Astrocyte (in vitro differentiated cells and primary cell): ENCODE measurements at regions not wholly inside any gene's neighbourhood (a gene's known extent, or its start where the extent isn't known, plus 50 kb on each side); places are given as distances from the start of the nearest gene placed in this dataset.

Experiments
- DNase-seq: peaks from one replicate; pipeline ENCODE4 v3.0.0-alpha.2; 2010; ENCODE audit warnings: low read depth
- FAIRE-seq: peaks from 2 replicates; lab custom pipeline; 2011; peaks lifted over from hg19 to GRCh38; lab: Jason Lieb, UNC
- H2AFZ ChIP-seq: 2 replicates; pipeline ENCODE4 v1.6.0; 2012; ENCODE audit warnings: low read depth, low read length, inconsistent platforms
- H3K27ac ChIP-seq: 2 replicates; pipeline ENCODE4 v1.5.1; 2011; ENCODE audit warnings: low read depth, low read length, inconsistent platforms
- H3K27me3 ChIP-seq: 2 replicates; pipeline ENCODE4 v1.6.0; 2011; ENCODE audit warnings: low read length, inconsistent platforms; ENCODE audit not compliant: insufficient read depth
- H3K36me3 ChIP-seq: 2 replicates; pipeline ENCODE4 v1.5.1; 2011; ENCODE audit warnings: low read length, inconsistent platforms; ENCODE audit not compliant: insufficient read depth
- H3K4me1 ChIP-seq: 2 replicates; pipeline ENCODE4 v1.5.1; 2011; ENCODE audit warnings: low read length, inconsistent platforms; ENCODE audit not compliant: insufficient read depth
- H3K4me2 ChIP-seq: 2 replicates; pipeline ENCODE4 v1.6.0; 2012; ENCODE audit warnings: low read length, inconsistent platforms
- H3K4me3 ChIP-seq: 2 replicates; pipeline ENCODE4 v1.5.1; 2011; ENCODE audit warnings: low read depth, mild to moderate bottlenecking, low read length, inconsistent platforms; ENCODE audit not compliant: insufficient read depth
- H3K79me2 ChIP-seq: 2 replicates; pipeline ENCODE4 v1.6.0; 2012; ENCODE audit warnings: mild to moderate bottlenecking, low read length, inconsistent platforms; ENCODE audit not compliant: insufficient read depth
- H3K9ac ChIP-seq: 2 replicates; pipeline ENCODE4 v1.6.0; 2012; ENCODE audit warnings: mild to moderate bottlenecking, low read length, inconsistent platforms
- H3K9me3 ChIP-seq: 2 replicates; pipeline ENCODE4 v1.5.1; 2012; ENCODE audit warnings: low read depth, mild to moderate bottlenecking, low read length, inconsistent platforms; ENCODE audit not compliant: insufficient read depth
- H4K20me1 ChIP-seq: 2 replicates; pipeline ENCODE4 v1.6.0; 2012; ENCODE audit warnings: low read length, inconsistent platforms; ENCODE audit not compliant: insufficient read depth
- H3K27ac Mint-ChIP-seq: one replicate; pipeline ENCODE4 v1.8.0; 2021; ENCODE audit warnings: mild to moderate bottlenecking, mixed read lengths; ENCODE audit not compliant: unreplicated experiment
- H3K27me3 Mint-ChIP-seq: one replicate; pipeline ENCODE4 v1.8.0; 2021; ENCODE audit warnings: low read depth, mixed read lengths; ENCODE audit not compliant: unreplicated experiment
- H3K36me3 Mint-ChIP-seq: one replicate; pipeline ENCODE4 v1.8.0; 2021; ENCODE audit warnings: low read depth, mixed read lengths; ENCODE audit not compliant: unreplicated experiment
- H3K4me1 Mint-ChIP-seq: one replicate; pipeline ENCODE4 v1.8.0; 2021; ENCODE audit warnings: low read depth, mixed read lengths; ENCODE audit not compliant: unreplicated experiment
- H3K4me3 Mint-ChIP-seq: one replicate; pipeline ENCODE4 v1.8.0; 2021; ENCODE audit warnings: mild to moderate bottlenecking, moderate library complexity, mixed read lengths; ENCODE audit not compliant: unreplicated experiment
- H3K9me3 Mint-ChIP-seq: one replicate; pipeline ENCODE4 v1.8.0; 2021; ENCODE audit warnings: mild to moderate bottlenecking, mixed read lengths; ENCODE audit not compliant: unreplicated experiment
- CTCF ChIP-seq: IDR thresholded peaks from 2 replicates; pipeline ENCODE4 v1.5.1; 2011; ENCODE audit warnings: low read depth, mild to moderate bottlenecking, inconsistent platforms, low read length, moderate library complexity; ENCODE audit not compliant: insufficient read depth
- EZH2 ChIP-seq: IDR thresholded peaks from 2 replicates; pipeline ENCODE4 v1.6.1; 2012; ENCODE audit warnings: mild to moderate bottlenecking, low read length, inconsistent platforms; ENCODE audit not compliant: insufficient read depth

DNA sequence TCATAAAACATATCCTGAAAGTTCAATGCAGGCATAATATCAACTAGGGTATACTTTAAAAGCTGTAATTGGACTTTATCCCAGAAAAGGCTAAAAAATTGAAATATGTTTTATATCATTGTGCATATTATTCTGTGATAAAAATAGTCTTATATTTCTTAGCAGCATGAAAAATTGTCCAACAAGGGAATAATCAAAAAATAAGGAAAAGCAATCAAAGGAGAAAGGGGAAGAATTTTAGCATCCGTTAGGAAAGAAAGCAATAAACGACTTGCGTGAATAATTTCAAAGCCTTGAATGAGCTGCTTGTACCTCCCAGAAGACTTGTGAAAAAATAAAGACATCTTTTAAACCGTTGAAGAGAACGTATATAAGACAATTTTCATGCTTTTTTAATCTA lies 1369.8 kb upstream of the GBE1 start:
- Mint-ChIP-seq H3K27ac (no peak overlapping the region), H3K9me3 (no peaks in the 10 kb centered on the region), H3K4me1 (no peaks in the 10 kb centered on the region), H3K27me3 (no peaks in the 10 kb centered on the region), H3K36me3 (no peaks in the 10 kb centered on the region), H3K4me3 (no peak overlapping the region)
- Histone ChIP-seq H2AFZ (no peak overlapping the region), H3K36me3 (no peaks in the 10 kb centered on the region), H4K20me1 (no peaks in the 10 kb centered on the region), H3K4me1 (no peaks in the 10 kb centered on the region), H3K79me2 (no peaks in the 10 kb centered on the region), H3K27ac (no peak overlapping the region), H3K27me3 (no peaks in the 10 kb centered on the region), H3K9me3 (no peaks in the 10 kb centered on the region), H3K4me3 (no peak overlapping the region), H3K9ac (no peak overlapping the region), H3K4me2 (no peak overlapping the region)
- no peak for TF ChIP-seq EZH2
- no peak for TF ChIP-seq CTCF
- DNase-seq, result no peak
- FAIRE-seq, result no peak

DNA sequence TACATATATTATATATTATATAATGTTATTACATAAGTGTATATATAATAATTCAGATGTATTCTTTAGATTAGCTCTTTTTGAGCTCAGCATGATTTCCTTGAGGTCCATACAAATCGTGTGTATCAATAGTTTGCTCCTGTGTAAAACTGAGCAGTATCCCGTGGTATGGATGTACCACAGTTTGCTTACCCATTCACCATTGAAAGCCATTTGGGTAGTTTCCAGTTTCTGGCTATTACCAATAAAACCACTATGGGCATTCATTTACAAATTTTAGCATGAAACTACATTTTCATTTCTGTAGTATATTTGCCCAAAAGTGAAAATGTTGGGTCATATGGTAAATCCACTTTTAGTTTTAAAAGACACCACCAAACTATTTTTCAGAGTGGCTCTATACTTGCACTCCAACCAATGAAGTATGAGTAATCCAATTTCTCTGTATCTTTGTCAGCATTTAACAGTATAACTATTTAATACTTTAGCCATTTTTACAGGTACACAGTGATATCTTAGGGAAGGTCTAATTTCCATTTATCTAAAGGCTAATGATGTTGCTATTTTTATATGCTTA lies 1361.4 kb upstream of the GBE1 start:
- TF ChIP-seq CTCF, result no peak
- TF ChIP-seq EZH2, result no peak

DNA sequence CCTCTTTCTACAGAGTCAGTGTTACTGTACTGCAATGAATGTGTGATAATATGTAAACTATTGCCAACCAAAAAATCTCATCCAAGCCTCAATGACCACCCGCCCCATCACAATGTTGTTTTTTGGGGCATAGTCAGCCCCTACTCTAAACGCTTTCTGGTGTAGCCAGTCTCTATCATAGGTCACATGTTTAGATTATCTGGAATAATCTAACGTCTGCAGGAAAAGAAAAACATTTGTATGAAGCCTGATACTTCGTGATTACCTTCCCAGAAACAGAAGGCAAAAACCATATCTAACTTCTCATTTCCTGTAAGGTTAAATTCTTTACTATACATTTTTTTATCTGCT lies 1331.8 kb upstream of the GBE1 start:
- H3K9ac ChIP-seq, result no peak overlapping the region
- no peak overlapping the region for H3K4me3 ChIP-seq
- no peaks in the 10 kb centered on the region for H4K20me1 ChIP-seq
- no peaks in the 10 kb centered on the region for H3K9me3 ChIP-seq
- Mint-ChIP-seq H3K4me3 (no peak overlapping the region), H3K9me3 (no peaks in the 10 kb centered on the region), H3K27me3 (no peaks in the 10 kb centered on the region), H3K27ac (no peak overlapping the region), H3K36me3 (no peaks in the 10 kb centered on the region), H3K4me1 (no peaks in the 10 kb centered on the region)
- H3K4me1 ChIP-seq, result no peaks in the 10 kb centered on the region
- no peak for DNase-seq
- no peaks in the 10 kb centered on the region for H3K27me3 ChIP-seq
- no peak overlapping the region for H2AFZ ChIP-seq
- H3K4me2 ChIP-seq, result no peak overlapping the region
- no peaks in the 10 kb centered on the region for H3K79me2 ChIP-seq
- no peak for TF ChIP-seq CTCF
- no peak for TF ChIP-seq EZH2
- no peak for FAIRE-seq
- no peaks in the 10 kb centered on the region for H3K36me3 ChIP-seq
- no peak overlapping the region for H3K27ac ChIP-seq

More for the DNA sequence above, 1361.4 kb upstream of the GBE1 start:
- Histone ChIP-seq H3K9ac (no peak overlapping the region), H3K36me3 (no peaks in the 10 kb centered on the region), H4K20me1 (no peaks in the 10 kb centered on the region), H3K9me3 (no peaks in the 10 kb centered on the region), H3K4me3 (no peak overlapping the region), H3K4me1 (no peaks in the 10 kb centered on the region), H3K27me3 (no peaks in the 10 kb centered on the region), H3K27ac (no peak overlapping the region), H2AFZ (no peak overlapping the region), H3K79me2 (no peaks in the 10 kb centered on the region), H3K4me2 (no peak overlapping the region)
- H3K36me3 Mint-ChIP-seq, result no peaks in the 10 kb centered on the region
- H3K4me1 Mint-ChIP-seq, result no peaks in the 10 kb centered on the region
- H3K9me3 Mint-ChIP-seq, result no peaks in the 10 kb centered on the region
- DNase-seq (no peak), FAIRE-seq (no peak)
- no peak overlapping the region for H3K4me3 Mint-ChIP-seq
- no peaks in the 10 kb centered on the region for H3K27me3 Mint-ChIP-seq
- H3K27ac Mint-ChIP-seq, result no peak overlapping the region
